Gastroesophageal sphincter (tissue), 4 donors: ENCODE measurements at regions not wholly inside any gene's neighbourhood (a gene's known extent, or its start where the extent isn't known, plus 50 kb on each side); places are given as distances from the start of the nearest gene placed in this dataset.
"Not testable (repeated sequence)": the region's sequence is repeated elsewhere in the genome, so short reads cannot be mapped to it uniquely, and the experiment has no call there.

Experiments
- ATAC-seq: fragments of 150-250 bp; one replicate; pipeline ENCODE4 v1.9.1; 2016; ENCODE audit warnings: mild to moderate bottlenecking, moderate library complexity
- H3K27ac ChIP-seq, 4 donors: fragments of 200-600 bp; sonication (generic) in 3 of 4; 1 replicate in 3 of 4; 2 replicates in 1 of 4; pipeline ENCODE4 v1.5.1; 2016 to 2019
- H3K27me3 ChIP-seq: fragments of 200-600 bp; sonication (generic); one replicate; pipeline ENCODE4 v1.5.1; 2019
- H3K36me3 ChIP-seq, 2 donors: fragments of 200-600 bp; sonication (generic); one replicate each; pipeline ENCODE4 v1.5.1; 2019; ENCODE audit warnings: control low read depth in 1 of 2
- H3K4me1 ChIP-seq, 3 donors: fragments of 200-600 bp; sonication (generic); 1 replicate in 2 of 3; 2 replicates in 1 of 3; pipeline ENCODE4 v1.5.1; 2016 to 2019; ENCODE audit warnings: control low read depth in 2 of 3
- H3K4me3 ChIP-seq, 2 donors: fragments of 200-600 bp; sonication (generic); one replicate each; pipeline ENCODE4 v1.5.1; 2019; ENCODE audit warnings: mild to moderate bottlenecking in 1 of 2, moderate library complexity in 1 of 2
- H3K9me3 ChIP-seq, 3 donors: fragments of 200-600 bp; sonication (generic); one replicate each; pipeline ENCODE4 v1.5.1; 2017 to 2019; ENCODE audit warnings: control low read depth in 2 of 3
- EP300 ChIP-seq: sonication (generic); formaldehyde crosslinking; IDR thresholded peaks from one replicate; pipeline ENCODE4 v1.6.1; 2017; ENCODE audit warnings: antibody characterized with exemption, mild to moderate bottlenecking
- POLR2A ChIP-seq, 2 donors: fragments of 450-650 bp; IDR thresholded peaks; one replicate each; pipeline ENCODE4 v1.6.1; 2017; ENCODE audit warnings: antibody characterized with exemption in 2 of 2, mild to moderate bottlenecking in 2 of 2, moderate library complexity in 1 of 2
- POLR2AphosphoS5 ChIP-seq: sonication (generic); formaldehyde crosslinking; IDR thresholded peaks from one replicate; pipeline ENCODE4 v1.6.1; 2017; ENCODE audit warnings: antibody characterized with exemption
- WGBS, 2 donors: methylation state at CpG; one replicate each; pipeline ENCODE4 v1.1.5; 2018; ENCODE audit warnings: low coverage in 1 of 2; 5-methylcytosine and 5-hydroxymethylcytosine counted together
- TF ChIP-seq, protein P1 (sequence below), 4 experiments: fragments of 200-600 bp in 2 of 4; fragments of 450-650 bp in 2 of 4; sonication (generic) in 1 of 4; IDR thresholded peaks; one replicate each; pipeline ENCODE4 v1.5.1; 2017 to 2019; ENCODE audit warnings: antibody characterized with exemption in 4 of 4, mild to moderate bottlenecking in 2 of 4, moderate library complexity in 2 of 4

DNA sequence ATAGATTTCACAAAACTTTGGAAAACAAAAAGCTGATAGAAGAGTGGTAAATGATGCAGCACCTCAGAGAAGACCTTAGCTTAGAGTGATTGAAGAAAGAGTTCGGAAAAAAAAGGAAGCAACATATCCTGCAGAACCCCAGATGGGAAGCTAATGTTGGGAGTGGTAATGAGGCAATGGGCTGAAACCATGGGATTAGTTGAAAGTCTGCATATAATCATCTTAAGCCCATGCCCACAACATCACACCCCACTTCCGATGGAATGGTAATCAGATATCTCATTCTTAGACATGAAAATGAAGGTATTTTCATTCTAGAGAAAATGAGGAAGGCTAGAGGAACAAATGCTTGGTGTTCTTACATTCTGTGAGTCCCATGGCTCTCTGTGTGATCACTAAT lies 146.3 kb upstream of the ADAMTS3 start:
- Histone ChIP-seq H3K4me1 (no peaks in the 10 kb centered on the region), H3K9me3 (no peaks in the 10 kb centered on the region), H3K27ac (no peak overlapping the region), H3K4me3 (no peak overlapping the region), H3K27me3 (no peaks in the 10 kb centered on the region), H3K36me3 (no peaks in the 10 kb centered on the region)
- 73% methylated on average over 2 of the region's 2 CpGs; no CpG with 5 or more reads in 1 of the 2 donors for WGBS, 2 donors
- no peak for ATAC-seq
- no peak for TF ChIP-seq POLR2AphosphoS5
- TF ChIP-seq POLR2A (IDR thresholded peaks at IDR 0.05), result no peak

DNA sequence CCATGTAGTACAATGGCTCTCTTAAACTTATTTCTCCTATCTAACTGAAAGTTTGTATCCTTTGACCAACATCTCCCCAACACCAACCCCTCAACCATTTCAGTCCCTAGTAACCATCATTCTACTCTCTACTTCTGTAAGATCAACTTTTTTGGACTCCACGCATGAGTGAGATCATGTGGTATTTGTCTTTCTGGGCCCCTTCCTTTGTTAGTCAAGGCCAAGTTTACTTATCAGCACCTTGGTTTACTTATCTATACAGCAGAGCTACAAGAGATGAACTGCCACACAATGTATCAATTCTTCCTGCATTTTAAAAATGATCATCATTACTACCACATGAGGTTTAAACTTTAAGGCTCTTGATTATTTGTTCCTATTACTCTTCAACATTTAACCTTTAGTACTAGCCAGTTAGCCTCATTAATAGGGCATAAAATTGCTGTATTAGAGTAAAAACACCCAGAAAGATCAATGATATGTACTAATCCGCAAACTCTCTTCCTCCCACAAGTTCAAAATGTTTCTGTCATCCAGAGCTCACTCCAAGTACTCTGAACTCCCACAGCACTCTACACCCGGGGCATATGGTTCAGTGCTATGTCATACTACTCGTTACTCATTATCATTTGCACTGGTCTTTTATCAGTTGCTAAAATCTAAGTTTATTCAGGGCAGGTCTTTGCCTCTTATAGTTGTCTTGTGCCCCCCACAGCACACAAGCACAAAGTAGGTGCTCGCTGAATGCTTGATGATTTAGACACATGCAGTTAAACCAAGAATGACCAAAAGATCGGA lies 145.7 kb upstream of the ADAMTS3 start:
- no peak for ATAC-seq
- no peak overlapping the region for H3K27ac ChIP-seq
- H3K4me3 ChIP-seq, result no peak overlapping the region
- H3K36me3 ChIP-seq, result no peaks in the 10 kb centered on the region
- 71 to 82% methylated on average over 5 to 6 of the region's 6 CpGs for WGBS, 2 donors
- no peaks in the 10 kb centered on the region for H3K9me3 ChIP-seq
- no peaks in the 10 kb centered on the region for H3K4me1 ChIP-seq
- TF ChIP-seq, protein P1, sequence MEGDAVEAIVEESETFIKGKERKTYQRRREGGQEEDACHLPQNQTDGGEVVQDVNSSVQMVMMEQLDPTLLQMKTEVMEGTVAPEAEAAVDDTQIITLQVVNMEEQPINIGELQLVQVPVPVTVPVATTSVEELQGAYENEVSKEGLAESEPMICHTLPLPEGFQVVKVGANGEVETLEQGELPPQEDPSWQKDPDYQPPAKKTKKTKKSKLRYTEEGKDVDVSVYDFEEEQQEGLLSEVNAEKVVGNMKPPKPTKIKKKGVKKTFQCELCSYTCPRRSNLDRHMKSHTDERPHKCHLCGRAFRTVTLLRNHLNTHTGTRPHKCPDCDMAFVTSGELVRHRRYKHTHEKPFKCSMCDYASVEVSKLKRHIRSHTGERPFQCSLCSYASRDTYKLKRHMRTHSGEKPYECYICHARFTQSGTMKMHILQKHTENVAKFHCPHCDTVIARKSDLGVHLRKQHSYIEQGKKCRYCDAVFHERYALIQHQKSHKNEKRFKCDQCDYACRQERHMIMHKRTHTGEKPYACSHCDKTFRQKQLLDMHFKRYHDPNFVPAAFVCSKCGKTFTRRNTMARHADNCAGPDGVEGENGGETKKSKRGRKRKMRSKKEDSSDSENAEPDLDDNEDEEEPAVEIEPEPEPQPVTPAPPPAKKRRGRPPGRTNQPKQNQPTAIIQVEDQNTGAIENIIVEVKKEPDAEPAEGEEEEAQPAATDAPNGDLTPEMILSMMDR (IDR thresholded peaks at IDR 0.05), result no peak
- TF ChIP-seq POLR2AphosphoS5 (no peak), POLR2A (IDR thresholded peaks at IDR 0.05) (no peak), EP300 (no peak)
- no peaks in the 10 kb centered on the region for H3K27me3 ChIP-seq

DNA sequence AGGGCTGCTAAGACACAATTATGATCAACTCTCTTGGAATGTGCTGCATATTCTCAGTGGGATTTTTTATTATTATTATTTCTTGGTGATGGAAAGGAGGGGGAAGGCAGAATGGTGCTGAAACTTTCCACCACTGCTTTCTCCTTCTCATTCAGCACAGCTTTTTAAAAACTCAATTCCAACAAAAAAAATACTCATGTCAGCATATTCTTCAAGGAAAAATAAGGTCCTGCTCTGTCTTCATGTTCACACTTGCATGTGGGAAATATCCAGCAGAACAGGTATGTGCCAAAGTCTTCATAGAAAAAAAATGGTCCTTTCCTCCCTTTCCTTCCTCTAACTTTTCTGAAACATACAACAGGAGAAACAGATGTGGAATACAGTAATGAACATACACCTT lies 144.0 kb upstream of the ADAMTS3 start:
- TF ChIP-seq POLR2A (IDR thresholded peaks at IDR 0.05) (no peak), EP300 (no peak), POLR2AphosphoS5 (no peak)
- TF ChIP-seq, protein P1 (IDR thresholded peaks at IDR 0.05), result no peak
- Histone ChIP-seq H3K27ac (no peak overlapping the region), H3K4me3 (no peak overlapping the region), H3K27me3 (no peaks in the 10 kb centered on the region), H3K9me3 (no peaks in the 10 kb centered on the region), H3K4me1 (no peaks in the 10 kb centered on the region), H3K36me3 (no peaks in the 10 kb centered on the region)
- no peak for ATAC-seq

DNA sequence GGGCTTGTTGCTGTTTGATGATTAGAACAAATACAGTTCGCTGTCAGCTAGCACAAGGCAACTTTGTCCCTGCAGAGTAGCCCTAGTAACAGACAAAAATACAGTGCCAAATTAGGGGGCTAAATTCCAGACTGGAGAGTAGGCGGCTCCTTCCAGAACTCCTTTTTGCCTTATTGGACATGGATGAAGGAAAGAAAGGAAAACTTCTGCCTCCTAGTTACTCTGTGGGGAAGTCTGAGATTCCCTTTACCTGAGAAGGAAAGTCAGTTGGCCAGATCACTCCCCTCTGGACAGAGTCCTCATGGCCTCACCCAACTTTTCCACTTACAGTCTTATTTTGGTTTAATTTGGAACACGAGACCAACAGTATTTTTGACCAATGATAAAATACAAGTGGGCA lies 140.5 kb upstream of the ADAMTS3 start:
- no peak overlapping the region for H3K27ac ChIP-seq
- H3K4me3 ChIP-seq, result no peak overlapping the region
- H3K36me3 ChIP-seq, result no peaks in the 10 kb centered on the region
- WGBS, 2 donors, result 51 to 79% methylated on average over 3 of the region's 3 CpGs
- TF ChIP-seq EP300 (no peak), POLR2A (IDR thresholded peaks at IDR 0.05) (no peak), POLR2AphosphoS5 (no peak)
- TF ChIP-seq, protein P1 (IDR thresholded peaks at IDR 0.05), result no peak
- ATAC-seq, result no peak
- H3K27me3 ChIP-seq, result no peaks in the 10 kb centered on the region
- H3K9me3 ChIP-seq, result no peaks in the 10 kb centered on the region
- H3K4me1 ChIP-seq, result no peaks in the 10 kb centered on the region

DNA sequence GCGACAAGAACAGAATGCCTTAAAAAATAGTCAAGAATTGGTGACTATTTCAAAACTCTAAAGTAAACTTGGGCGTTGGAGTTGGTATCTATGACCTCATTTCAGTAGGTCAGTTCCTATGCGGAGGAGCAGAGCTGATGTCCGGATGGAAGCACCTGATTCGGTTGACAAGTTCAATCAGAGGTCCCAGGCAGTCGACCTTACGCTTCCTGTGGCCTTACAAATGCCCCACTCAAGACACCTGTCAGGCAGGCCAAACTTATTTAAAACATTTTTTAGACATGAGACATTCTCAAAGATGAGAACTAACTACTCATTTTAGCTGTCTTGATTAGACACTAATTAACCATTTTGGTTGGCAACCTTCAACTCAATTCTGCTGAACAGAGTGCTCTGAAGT lies 137.7 kb upstream of the ADAMTS3 start:
- H3K27ac ChIP-seq, result no peak overlapping the region
- WGBS, 2 donors, result 68 to 73% methylated on average over 7 of the region's 7 CpGs
- no peak for ATAC-seq

DNA sequence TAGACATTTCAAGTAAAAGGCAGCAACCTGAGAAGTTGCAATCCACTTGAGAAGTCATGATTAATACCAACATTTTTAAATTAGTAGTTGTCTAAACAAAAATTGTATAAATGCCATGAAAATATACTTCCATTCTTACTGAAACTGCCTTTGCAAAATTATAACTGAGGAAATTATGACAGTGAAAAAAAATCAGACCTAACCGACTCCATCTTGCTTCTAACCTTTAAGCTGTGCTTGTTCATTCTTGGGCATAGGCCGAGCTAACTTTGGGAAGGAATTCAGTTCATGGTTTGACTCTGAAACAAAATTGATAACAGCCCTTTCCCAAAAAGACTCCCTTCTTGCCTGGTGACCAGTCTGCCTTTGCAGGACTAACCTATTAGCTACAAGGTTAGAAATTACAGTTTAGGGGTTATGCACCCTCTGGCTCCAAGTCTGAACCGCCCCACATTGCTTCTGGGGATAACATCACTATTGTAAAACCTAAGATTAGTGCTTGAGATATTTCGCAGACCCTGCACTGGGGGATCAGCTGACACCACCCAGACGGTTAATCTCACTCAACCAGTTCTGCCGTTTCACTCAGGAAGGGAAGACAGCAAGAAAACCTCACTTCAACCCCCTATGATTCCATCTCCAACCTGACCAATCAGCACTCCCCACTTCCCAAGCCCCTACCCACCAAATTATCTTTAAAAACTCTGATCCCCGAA lies 136.1 kb upstream of the ADAMTS3 start:
- not testable (repeated sequence) for H3K27ac ChIP-seq, H3K27me3 ChIP-seq, ATAC-seq, H3K4me1 ChIP-seq, H3K4me3 ChIP-seq, H3K9me3 ChIP-seq, H3K36me3 ChIP-seq
- 62 to 90% methylated on average over 3 to 7 of the region's 7 CpGs for WGBS, 2 donors

More for the DNA sequence above, 137.7 kb upstream of the ADAMTS3 start:
- Histone ChIP-seq H3K27me3 (no peaks in the 10 kb centered on the region), H3K9me3 (no peaks in the 10 kb centered on the region), H3K4me1 (no peaks in the 10 kb centered on the region), H3K4me3 (no peak overlapping the region), H3K36me3 (no peaks in the 10 kb centered on the region)
- TF ChIP-seq, protein P1 (IDR thresholded peaks at IDR 0.05), result no peak
